Right lobe of liver (tissue), 4 donors: ENCODE measurements at regions not wholly inside any gene's neighbourhood (a gene's known extent, or its start where the extent isn't known, plus 50 kb on each side); places are given as distances from the start of the nearest gene placed in this dataset.
"Not testable (repeated sequence)": the region's sequence is repeated elsewhere in the genome, so short reads cannot be mapped to it uniquely, and the experiment has no call there.

Experiments
- CTCF ChIP-seq, 4 donors: fragments of 200-600 bp in 3 of 4; fragments of 450-650 bp in 1 of 4; IDR thresholded peaks; one replicate each; pipeline versions ENCODE4 v1.5.1 to v1.8.0; 2016 to 2022; ENCODE audit warnings: antibody characterized with exemption in 4 of 4, mild to moderate bottlenecking in 2 of 4
- POLR2A ChIP-seq: fragments of 450-650 bp; IDR thresholded peaks from one replicate; pipeline ENCODE4 v1.6.1; 2017; ENCODE audit warnings: antibody characterized with exemption, mild to moderate bottlenecking
- donor health status: DM: no; HTN: no; CAD: no.
- donor health status: DM: no; HTN: no; CAD: no.
- donor health status: DM: no; HTN: yes; CAD: no.

GRCh38 chr3:64780923-64781322 is 93.1 kb upstream of the ADAMTS9 start:
- not testable (repeated sequence) for TF ChIP-seq POLR2A; CTCF (IDR thresholded peaks at IDR 0.05)
